Effector memory CD8-positive, alpha-beta T cell (primary cell): ENCODE measurements at regions not wholly inside any gene's neighbourhood (a gene's known extent, or its start where the extent isn't known, plus 50 kb on each side); places are given as distances from the start of the nearest gene placed in this dataset.
"Not testable (repeated sequence)": the region's sequence is repeated elsewhere in the genome, so short reads cannot be mapped to it uniquely, and the experiment has no call there.

Experiments
- ATAC-seq: fragments of 150-1000 bp; cut with Tn5 transposase; replicated peaks from 2 replicates; pipeline ENCODE4 v1.10.0; 2021; ENCODE audit warnings: mild to moderate bottlenecking, moderate library complexity
- DNase-seq, 3 experiments: peaks; one replicate each; pipeline ENCODE4 v3.0.0; 2021
- H3K27ac Mint-ChIP-seq, 2 donors: one replicate each; pipeline ENCODE4 v1.8.0; 2022; ENCODE audit warnings: mild to moderate bottlenecking in 2 of 2, mixed read lengths in 2 of 2, moderate library complexity in 2 of 2
- H3K27me3 Mint-ChIP-seq, 2 donors: one replicate each; pipeline ENCODE4 v1.8.0; 2022; ENCODE audit warnings: mixed read lengths in 2 of 2
- H3K36me3 Mint-ChIP-seq: one replicate; pipeline ENCODE4 v1.8.0; 2022; ENCODE audit warnings: mild to moderate bottlenecking, moderate library complexity, mixed read lengths; ENCODE audit not compliant: insufficient read depth
- H3K4me1 Mint-ChIP-seq, 2 donors: one replicate each; pipeline ENCODE4 v1.8.0; 2022; ENCODE audit warnings: low read depth in 2 of 2, mixed read lengths in 2 of 2
- H3K4me3 Mint-ChIP-seq, 2 donors: one replicate each; pipeline ENCODE4 v1.8.0; 2022; ENCODE audit warnings: mild to moderate bottlenecking in 2 of 2, mixed read lengths in 2 of 2, moderate library complexity in 2 of 2
- H3K9me3 Mint-ChIP-seq, 2 donors: one replicate each; pipeline ENCODE4 v1.8.0; 2022; ENCODE audit warnings: mixed read lengths in 2 of 2

DNA sequence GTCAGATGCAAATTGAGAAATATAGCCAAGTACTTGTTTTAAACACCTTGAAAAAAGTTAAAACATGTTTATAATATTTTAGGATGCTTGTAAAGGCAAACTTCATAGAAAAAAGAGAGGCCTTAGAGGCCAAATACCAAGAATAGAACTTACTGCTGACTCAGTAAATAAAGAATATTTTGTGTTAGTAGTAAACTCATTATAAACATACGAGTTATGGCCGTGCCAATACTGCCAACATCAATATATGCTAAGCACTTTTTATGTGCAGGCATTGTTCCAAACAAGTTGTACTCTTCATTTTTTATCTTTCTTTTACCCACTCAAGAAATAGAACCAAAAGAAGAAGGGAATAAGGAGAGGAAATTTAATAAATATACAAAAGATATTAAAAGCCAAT lies 705.9 kb upstream of the NCAM2 start:
- Mint-ChIP-seq H3K4me1 (peaks cover 0 to 3% of the 10 kb centered on the region in 2 donors), H3K4me3 (no peak overlapping the region), H3K27ac (no peak overlapping the region), H3K9me3 (peaks cover 3 to 6% of the 10 kb centered on the region in 2 donors), H3K27me3 (no peaks in the 10 kb centered on the region), H3K36me3 (no peaks in the 10 kb centered on the region)
- ATAC-seq (no peak), DNase-seq (no peak)

DNA sequence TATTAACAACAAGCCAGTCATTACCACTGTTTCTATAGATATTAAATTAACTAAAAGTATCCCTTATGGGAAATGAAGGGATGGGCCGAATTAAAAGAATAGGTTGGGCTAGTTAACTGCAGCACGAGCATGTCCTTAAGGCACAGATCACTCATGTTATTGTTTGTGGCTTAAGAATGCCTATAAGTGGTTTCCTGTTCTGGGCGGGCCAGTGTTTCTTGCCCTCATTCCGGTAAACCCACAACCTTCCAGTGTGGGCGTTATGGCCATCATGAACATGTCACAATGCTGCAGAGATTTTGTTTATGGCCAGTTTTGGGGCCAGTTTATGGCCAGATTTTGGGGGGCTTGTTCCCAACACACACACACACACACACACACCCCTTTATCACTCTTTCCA lies 705.4 kb upstream of the NCAM2 start:
- H3K4me3 Mint-ChIP-seq, H3K9me3 Mint-ChIP-seq, H3K27ac Mint-ChIP-seq, H3K36me3 Mint-ChIP-seq, DNase-seq, H3K27me3 Mint-ChIP-seq, H3K4me1 Mint-ChIP-seq: not testable (repeated sequence)
- ATAC-seq, result peak; percentile 44

DNA sequence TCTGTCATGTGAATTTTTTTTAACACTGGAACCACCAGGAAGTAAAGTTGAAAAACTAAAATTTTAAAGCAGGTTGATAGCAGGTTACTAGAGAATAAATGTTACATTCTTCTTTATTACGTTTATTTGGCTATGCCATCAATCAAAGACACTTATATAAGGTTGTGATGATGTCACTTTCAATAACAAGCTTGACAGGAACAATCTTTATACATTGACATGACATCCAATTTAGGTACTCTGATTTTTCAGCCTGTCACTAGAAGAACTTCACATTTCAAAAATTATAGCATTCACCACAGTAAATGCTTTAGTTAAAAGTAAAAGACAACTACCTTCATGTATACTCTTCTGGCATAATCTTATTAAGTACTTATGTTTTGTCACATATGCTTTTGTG lies 696.8 kb upstream of the NCAM2 start:
- Mint-ChIP-seq H3K4me1 (no peaks in the 10 kb centered on the region), H3K4me3 (no peak overlapping the region), H3K27me3 (no peaks in the 10 kb centered on the region), H3K9me3 (peaks cover 4 to 6% of the 10 kb centered on the region in 2 donors), H3K27ac (no peak overlapping the region), H3K36me3 (no peaks in the 10 kb centered on the region)
- ATAC-seq (no peak), DNase-seq (no peak)

DNA sequence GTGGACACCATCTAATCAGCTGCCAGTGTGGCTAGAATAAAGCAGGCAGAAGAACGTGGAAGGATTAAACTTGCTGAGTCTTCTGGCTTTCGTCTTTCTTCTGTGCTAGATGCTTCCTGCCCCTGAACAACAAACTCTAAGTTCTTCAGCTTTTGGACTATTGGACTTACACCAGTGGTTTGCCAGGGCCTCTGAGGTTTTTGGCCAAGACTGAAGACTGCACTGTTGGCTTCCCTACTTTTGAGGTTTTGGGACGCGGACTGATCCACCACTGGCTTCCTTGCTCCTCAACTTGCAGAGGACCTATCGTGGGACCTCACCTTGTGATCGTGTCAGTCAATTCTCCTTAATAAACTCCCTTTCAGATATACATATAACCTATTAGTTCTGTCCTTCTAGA lies 696.1 kb upstream of the NCAM2 start:
- Mint-ChIP-seq H3K36me3 (no peaks in the 10 kb centered on the region), H3K9me3 (peaks cover 0 to 4% of the 10 kb centered on the region in 2 donors), H3K27me3 (no peaks in the 10 kb centered on the region), H3K4me1 (no peaks in the 10 kb centered on the region), H3K27ac (no peak overlapping the region), H3K4me3 (no peak overlapping the region)
- ATAC-seq (no peak), DNase-seq (no peak)

DNA sequence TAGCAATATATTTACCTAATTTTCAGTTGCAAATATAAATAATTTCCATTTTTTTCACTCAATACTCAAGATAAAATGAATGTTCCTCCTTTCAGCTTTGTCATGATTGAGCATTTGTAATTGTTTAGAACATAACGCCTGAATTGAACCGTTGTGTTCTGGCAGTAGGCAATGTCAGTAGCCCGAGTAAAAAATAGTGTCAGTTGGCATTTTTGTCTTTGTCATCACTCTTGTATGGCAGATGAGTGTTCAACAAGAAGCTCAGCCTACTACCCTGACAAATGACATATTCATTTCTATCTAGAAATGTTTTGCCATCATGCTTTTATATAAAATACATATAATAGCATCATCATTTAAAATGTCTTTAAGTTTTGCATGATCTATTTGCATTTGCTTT lies 691.4 kb upstream of the NCAM2 start:
- Mint-ChIP-seq H3K27ac (no peak overlapping the region), H3K36me3 (no peaks in the 10 kb centered on the region), H3K4me3 (no peak overlapping the region), H3K4me1 (no peaks in the 10 kb centered on the region), H3K9me3 (peaks cover 5 to 8% of the 10 kb centered on the region in 2 donors), H3K27me3 (no peaks in the 10 kb centered on the region)
- DNase-seq (no peak), ATAC-seq (no peak)

DNA sequence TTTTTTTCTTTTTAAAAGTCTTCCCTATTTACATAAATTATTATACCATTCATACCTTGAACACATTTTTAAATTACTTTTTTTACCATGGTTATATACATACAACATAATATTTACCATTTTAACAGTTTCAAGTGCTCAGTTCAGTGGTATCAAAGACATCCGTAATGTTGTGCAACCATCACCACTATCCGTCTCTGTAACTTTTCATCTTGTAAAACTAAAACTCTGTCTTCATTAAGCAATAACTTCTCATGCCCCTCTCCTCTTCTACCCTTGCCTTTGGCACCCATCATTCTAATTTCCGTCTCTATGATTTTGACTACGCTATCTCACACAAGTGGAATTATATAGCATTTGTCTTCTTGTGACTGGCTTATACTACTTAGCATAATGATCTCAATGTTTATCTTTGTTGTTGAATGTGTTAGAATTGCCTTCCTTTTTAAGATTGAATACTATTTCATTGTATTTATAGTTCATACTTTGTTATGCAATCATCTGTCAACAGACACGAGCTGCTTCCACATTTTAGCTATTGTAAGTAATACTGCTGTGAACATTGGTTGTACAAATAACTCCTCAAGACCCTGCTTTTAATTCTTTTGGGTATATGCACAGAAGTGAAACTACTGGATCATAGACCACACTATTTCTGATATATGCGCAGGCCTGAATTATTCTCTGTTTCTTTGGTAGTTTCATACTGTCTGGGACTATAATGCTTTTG lies 689.5 kb upstream of the NCAM2 start:
- H3K27me3 Mint-ChIP-seq, result no peaks in the 10 kb centered on the region
- no peaks in the 10 kb centered on the region for H3K4me1 Mint-ChIP-seq
- no peak for DNase-seq
- ATAC-seq, result no peak
- H3K36me3 Mint-ChIP-seq, result no peaks in the 10 kb centered on the region
- peaks cover 5 to 8% of the 10 kb centered on the region in 2 donors for H3K9me3 Mint-ChIP-seq
- H3K4me3 Mint-ChIP-seq, result no peak overlapping the region
- no peak overlapping the region for H3K27ac Mint-ChIP-seq

DNA sequence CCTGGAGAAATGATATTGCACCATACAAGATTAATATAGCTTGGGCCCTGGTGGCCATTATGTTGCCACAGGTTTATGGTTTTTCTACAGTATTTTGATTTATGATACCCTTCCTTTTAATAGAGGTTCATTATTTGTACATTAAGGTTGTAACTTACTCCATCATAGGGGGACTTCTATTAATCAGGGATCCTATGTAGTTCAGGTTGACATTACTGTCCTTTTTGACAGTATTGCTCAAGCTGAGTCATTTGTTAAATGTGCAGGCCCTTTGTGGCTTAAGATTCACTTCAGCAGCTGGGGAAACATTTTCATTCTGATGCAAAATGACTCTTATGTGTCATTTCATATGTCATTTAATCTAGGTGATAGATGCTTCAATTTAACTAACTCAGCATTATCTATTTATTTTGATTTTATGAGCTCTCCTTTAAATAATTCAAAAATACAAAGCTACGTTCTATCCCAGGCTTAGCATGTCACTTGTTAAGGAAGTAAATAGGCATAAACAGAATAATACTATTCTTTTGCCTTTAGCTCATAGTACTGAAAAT lies 686.9 kb upstream of the NCAM2 start:
- peaks cover 6 to 8% of the 10 kb centered on the region in 2 donors for H3K9me3 Mint-ChIP-seq
- H3K36me3 Mint-ChIP-seq, result no peaks in the 10 kb centered on the region
- no peak for ATAC-seq
- no peaks in the 10 kb centered on the region for H3K4me1 Mint-ChIP-seq
- no peak for DNase-seq
- H3K4me3 Mint-ChIP-seq, result no peak overlapping the region
- no peak overlapping the region for H3K27ac Mint-ChIP-seq
- H3K27me3 Mint-ChIP-seq, result no peaks in the 10 kb centered on the region

DNA sequence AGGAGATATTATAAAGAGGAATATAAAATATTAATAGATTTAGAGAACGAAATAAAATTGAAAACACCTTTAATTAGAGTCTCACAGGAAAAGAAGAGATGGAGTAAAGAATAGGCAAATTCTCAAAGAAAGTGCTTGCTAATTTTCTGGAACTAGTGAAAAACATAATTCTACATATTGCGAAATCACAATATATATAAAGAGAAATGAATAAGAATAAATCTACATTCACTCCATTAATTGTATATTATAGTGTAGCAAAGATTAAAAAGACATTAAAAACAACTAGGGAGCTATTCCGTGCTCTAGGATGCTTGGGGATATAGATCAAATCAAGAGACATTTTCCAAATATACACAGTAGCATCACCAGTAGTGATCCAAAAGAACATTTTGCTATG lies 685.2 kb upstream of the NCAM2 start:
- H3K4me3 Mint-ChIP-seq, result no peak overlapping the region
- no peaks in the 10 kb centered on the region for H3K27me3 Mint-ChIP-seq
- DNase-seq (no peak), ATAC-seq (no peak)
- no peak overlapping the region for H3K27ac Mint-ChIP-seq
- peaks cover 9 to 17% of the 10 kb centered on the region in 2 donors for H3K9me3 Mint-ChIP-seq
- no peaks in the 10 kb centered on the region for H3K4me1 Mint-ChIP-seq
- H3K36me3 Mint-ChIP-seq, result no peaks in the 10 kb centered on the region

DNA sequence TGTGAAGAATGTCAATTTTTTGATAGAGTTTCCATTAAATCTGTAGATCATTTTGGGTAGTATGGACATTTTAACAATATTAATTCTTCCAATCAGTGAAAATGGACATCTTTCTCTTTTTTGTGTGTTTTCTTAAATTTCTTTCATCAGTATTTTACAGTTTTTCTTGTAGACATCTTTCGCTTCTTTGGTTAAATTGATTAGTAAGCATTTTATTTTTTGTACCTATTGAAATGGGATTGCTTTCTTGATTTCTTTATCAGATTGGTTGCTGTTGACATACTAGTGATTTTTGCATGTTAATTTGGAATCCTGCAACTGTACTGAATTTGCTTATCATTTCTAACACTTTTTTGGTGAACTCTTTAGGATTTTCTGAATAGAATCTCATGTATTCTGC lies 683.2 kb upstream of the NCAM2 start:
- Mint-ChIP-seq H3K27me3 (no peaks in the 10 kb centered on the region), H3K4me3 (no peak overlapping the region), H3K9me3 (peaks cover 7 to 9% of the 10 kb centered on the region in 2 donors), H3K36me3 (no peaks in the 10 kb centered on the region), H3K27ac (no peak overlapping the region), H3K4me1 (no peaks in the 10 kb centered on the region)
- DNase-seq, result no peak
- no peak for ATAC-seq

DNA sequence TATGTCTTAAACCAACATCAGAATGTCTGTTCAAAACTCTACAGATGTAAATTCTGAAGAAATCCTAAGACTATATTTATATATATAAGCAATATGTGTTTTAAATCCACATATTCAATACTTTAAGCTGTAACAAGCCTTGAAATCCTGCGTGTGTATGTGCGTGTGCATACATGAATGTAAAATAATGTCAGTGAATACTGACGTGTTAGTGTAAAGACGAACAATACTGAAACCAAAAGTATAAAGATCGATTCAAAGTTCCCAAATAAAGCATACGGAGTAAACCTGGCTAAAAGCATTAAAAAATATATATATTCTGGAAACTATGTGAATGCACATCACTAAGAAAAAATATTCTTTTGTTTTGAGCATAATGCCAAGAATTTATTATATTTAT lies 668.6 kb upstream of the NCAM2 start:
- Mint-ChIP-seq H3K27me3 (no peaks in the 10 kb centered on the region), H3K9me3 (peaks cover 6 to 7% of the 10 kb centered on the region in 2 donors), H3K27ac (no peak overlapping the region), H3K4me3 (no peak overlapping the region), H3K4me1 (no peaks in the 10 kb centered on the region), H3K36me3 (no peaks in the 10 kb centered on the region)
- ATAC-seq, result no peak
- no peak for DNase-seq

DNA sequence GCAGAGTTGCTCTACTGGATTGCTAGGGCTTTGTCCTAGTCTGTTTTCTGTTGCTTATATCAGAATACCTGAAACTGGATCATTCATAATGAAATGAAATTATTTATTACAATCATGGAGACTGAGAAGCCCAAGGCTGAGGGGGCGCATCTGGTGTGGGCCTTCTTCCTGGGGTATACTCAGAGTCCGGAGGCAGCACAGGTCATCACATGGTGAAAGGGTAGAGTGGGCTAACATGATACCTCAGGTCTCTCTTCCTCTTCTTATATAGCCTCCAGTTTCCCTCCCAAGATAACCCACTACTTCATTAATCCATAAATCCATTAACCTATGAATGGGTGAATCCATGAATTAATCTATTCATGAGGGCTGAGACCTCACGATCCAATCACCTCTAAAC lies 667.6 kb upstream of the NCAM2 start:
- Mint-ChIP-seq H3K4me3 (no peak overlapping the region), H3K9me3 (peaks cover 6 to 7% of the 10 kb centered on the region in 2 donors), H3K4me1 (no peaks in the 10 kb centered on the region), H3K27ac (no peak overlapping the region), H3K36me3 (no peaks in the 10 kb centered on the region), H3K27me3 (no peaks in the 10 kb centered on the region)
- ATAC-seq (no peak), DNase-seq (no peak)

DNA sequence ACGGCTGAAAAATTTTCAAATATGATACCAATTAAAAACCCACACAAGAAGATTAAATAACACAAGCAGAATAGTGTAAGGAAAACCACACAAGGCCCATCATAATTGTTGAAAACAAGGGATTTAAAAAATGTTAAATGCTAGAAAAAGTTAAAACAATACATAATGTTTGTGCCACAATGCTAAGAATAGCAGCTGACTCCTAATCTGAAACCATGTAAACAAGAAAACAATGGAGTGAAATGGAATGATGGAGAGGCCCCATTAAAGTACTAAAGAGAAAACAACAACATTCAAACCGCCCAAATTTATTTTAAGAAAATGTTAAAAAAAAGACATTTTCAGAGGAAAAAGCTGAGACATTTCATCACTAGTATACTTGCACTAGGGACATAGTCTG lies 663.6 kb upstream of the NCAM2 start:
- no peak for DNase-seq
- Mint-ChIP-seq H3K27ac (no peak overlapping the region), H3K9me3 (peaks cover 4 to 7% of the 10 kb centered on the region in 2 donors), H3K36me3 (no peaks in the 10 kb centered on the region), H3K4me3 (no peak overlapping the region), H3K4me1 (no peaks in the 10 kb centered on the region), H3K27me3 (no peaks in the 10 kb centered on the region)
- no peak for ATAC-seq

DNA sequence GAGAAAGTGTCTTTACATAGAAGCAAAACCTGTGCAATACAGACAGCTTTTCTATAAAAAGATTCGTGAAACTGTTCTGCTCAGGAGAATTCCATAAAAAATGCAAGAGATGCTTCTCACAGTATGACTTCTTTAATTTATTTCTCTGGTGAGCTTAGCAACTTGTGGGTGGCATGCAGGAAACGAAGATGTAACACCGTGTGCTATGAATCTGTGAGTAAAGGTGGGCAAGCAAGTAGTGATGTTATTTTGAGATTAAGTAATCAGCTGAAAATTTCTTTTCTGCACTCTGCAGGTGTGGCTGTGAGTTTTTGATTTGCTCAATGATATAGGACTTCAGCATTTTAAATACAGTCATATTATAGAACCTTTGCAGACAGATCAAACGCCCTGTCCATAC lies 656.8 kb upstream of the NCAM2 start:
- Mint-ChIP-seq H3K4me1 (no peaks in the 10 kb centered on the region), H3K36me3 (no peaks in the 10 kb centered on the region), H3K27ac (no peak overlapping the region), H3K9me3 (peaks cover 6 to 23% of the 10 kb centered on the region in 2 donors), H3K4me3 (no peak overlapping the region), H3K27me3 (no peaks in the 10 kb centered on the region)
- DNase-seq (no peak), ATAC-seq (no peak)

DNA sequence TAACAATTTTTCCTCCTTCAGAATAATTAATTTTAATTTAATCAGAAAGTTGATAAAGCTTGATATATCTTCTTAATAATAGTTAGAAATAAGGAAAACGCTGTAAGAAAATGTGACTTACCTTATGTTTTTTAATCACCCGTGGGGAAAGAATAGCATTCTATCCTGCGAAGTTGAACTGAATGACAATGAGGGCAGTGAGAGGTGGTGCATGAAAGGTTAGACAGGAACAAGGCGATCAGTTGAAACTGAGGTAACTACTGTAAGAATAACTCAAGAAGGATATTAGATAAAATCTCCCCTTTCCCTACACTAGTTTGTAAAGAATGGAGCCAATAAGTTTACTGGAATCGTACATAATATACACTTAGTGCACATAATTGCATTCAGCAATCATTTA lies 655.0 kb upstream of the NCAM2 start:
- H3K9me3 Mint-ChIP-seq, result peaks cover 12 to 30% of the 10 kb centered on the region in 2 donors
- H3K4me3 Mint-ChIP-seq, result no peak overlapping the region
- DNase-seq, result no peak
- H3K27ac Mint-ChIP-seq, result no peak overlapping the region
- H3K27me3 Mint-ChIP-seq, result no peaks in the 10 kb centered on the region
- no peak for ATAC-seq
- no peaks in the 10 kb centered on the region for H3K4me1 Mint-ChIP-seq
- no peaks in the 10 kb centered on the region for H3K36me3 Mint-ChIP-seq
